ENCODE measurements at regions not wholly inside any gene's neighbourhood (a gene's known extent, or its start where the extent isn't known, plus 50 kb on each side); places are given as distances from the start of the nearest gene placed in this dataset.

DNA sequence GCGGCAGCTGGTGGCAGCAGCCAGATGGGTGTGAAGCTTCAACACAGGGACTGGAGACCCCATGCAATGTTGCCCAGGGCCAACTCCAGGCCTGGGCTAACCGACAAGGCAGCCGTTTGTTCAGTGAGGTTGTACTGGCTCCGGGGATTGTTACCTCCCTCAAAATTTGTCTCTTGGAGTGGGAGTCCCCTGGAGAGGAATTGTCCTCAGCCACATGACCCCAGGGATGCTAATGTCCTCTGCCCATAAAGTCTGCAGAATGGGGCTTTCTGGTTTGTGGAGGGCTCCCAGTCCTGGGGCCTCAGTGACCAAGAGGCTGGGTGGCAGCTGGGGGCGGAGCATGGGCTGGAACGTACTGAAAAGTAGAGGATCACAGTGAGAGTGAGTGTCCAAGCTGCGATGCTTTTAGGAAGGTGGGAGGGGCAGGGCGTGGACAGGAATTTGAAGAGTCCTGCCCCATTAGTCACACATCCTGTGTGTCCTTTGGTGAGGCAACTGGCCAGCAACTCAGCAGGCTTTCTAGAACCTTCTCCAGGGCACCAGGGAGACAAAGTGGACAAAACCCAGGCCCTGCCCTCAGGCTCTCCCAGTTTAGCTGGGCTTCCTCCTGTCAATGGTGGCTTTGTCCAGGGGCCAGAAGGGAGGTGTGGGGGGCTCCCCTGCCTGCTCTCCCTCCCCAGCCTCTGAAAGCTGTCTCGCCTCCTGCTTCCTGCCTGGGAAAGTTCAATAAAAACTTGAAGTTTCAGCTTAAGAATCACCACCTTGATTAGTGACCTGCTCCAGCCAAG lies 114.0 kb downstream of the NSG2 start (continued):
- no peak for TF ChIP-seq TCF7L2 (IDR thresholded peaks at IDR 0.05; ENCODE audit: borderline replicate concordance, extremely low read depth, insufficient read depth, insufficient read length)
- TF ChIP-seq, protein P1, sequence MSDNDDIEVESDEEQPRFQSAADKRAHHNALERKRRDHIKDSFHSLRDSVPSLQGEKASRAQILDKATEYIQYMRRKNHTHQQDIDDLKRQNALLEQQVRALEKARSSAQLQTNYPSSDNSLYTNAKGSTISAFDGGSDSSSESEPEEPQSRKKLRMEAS (IDR thresholded peaks at IDR 0.05), result peak; percentile 74
- peak; percentile 82 for TF ChIP-seq CBX3 (IDR thresholded peaks at IDR 0.05; ENCODE audit: low read depth)

DNA sequence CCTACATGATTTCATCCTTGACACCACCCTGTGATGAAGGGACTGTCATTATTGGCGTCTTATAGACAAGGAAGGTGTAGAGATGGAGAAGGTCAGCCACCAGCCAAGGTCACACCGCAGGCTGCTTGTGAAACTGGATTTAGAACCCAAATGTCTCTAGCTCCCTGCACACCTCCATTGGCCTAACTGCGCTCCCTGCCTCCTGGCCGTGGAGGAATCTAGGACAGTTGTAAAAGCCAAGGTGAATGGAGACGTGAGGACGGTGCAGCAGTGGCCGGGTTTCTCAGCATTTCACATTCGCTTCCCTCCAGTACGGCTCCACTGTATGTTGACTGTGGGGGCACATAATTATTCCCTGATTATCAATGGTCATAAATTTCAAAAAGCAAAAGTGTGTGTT lies 119.9 kb downstream of the NSG2 start:
- CTCF ChIA-PET, result no interaction called here
- intact Hi-C loops (cut with micrococcal nuclease), result no loop called here
- no TSS peak for BruUV-seq (replicated peaks)
- TF ChIP-seq SP1 (IDR thresholded peaks at IDR 0.05; ENCODE audit: low read depth), result no peak
- TF ChIP-seq, protein P2, sequence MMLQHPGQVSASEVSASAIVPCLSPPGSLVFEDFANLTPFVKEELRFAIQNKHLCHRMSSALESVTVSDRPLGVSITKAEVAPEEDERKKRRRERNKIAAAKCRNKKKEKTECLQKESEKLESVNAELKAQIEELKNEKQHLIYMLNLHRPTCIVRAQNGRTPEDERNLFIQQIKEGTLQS (IDR thresholded peaks at IDR 0.05), result no peak
- no peak for TF ChIP-seq POLR2AphosphoS5 (IDR thresholded peaks at IDR 0.05; ENCODE audit: low read depth, low read length)
- no peak for TF ChIP-seq FOSL1 (IDR thresholded peaks at IDR 0.05; ENCODE audit: low read depth)
- TF ChIP-seq, protein P3, sequence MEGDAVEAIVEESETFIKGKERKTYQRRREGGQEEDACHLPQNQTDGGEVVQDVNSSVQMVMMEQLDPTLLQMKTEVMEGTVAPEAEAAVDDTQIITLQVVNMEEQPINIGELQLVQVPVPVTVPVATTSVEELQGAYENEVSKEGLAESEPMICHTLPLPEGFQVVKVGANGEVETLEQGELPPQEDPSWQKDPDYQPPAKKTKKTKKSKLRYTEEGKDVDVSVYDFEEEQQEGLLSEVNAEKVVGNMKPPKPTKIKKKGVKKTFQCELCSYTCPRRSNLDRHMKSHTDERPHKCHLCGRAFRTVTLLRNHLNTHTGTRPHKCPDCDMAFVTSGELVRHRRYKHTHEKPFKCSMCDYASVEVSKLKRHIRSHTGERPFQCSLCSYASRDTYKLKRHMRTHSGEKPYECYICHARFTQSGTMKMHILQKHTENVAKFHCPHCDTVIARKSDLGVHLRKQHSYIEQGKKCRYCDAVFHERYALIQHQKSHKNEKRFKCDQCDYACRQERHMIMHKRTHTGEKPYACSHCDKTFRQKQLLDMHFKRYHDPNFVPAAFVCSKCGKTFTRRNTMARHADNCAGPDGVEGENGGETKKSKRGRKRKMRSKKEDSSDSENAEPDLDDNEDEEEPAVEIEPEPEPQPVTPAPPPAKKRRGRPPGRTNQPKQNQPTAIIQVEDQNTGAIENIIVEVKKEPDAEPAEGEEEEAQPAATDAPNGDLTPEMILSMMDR (IDR thresholded peaks at IDR 0.05 in 2 of 3, conservative IDR thresholded peaks at IDR 0.05 in 1 of 3; ENCODE audit: borderline replicate concordance in 1 of 3, insufficient read depth in 1 of 3, low read depth in 2 of 3, low read length in 2 of 3), result no peak
- no peak for TF ChIP-seq EZH2phosphoT487 (IDR thresholded peaks at IDR 0.05; ENCODE audit: borderline replicate concordance)
- TF ChIP-seq RAD21 (IDR thresholded peaks at IDR 0.05; ENCODE audit: low read depth), result no peak
- TF ChIP-seq, protein P4, sequence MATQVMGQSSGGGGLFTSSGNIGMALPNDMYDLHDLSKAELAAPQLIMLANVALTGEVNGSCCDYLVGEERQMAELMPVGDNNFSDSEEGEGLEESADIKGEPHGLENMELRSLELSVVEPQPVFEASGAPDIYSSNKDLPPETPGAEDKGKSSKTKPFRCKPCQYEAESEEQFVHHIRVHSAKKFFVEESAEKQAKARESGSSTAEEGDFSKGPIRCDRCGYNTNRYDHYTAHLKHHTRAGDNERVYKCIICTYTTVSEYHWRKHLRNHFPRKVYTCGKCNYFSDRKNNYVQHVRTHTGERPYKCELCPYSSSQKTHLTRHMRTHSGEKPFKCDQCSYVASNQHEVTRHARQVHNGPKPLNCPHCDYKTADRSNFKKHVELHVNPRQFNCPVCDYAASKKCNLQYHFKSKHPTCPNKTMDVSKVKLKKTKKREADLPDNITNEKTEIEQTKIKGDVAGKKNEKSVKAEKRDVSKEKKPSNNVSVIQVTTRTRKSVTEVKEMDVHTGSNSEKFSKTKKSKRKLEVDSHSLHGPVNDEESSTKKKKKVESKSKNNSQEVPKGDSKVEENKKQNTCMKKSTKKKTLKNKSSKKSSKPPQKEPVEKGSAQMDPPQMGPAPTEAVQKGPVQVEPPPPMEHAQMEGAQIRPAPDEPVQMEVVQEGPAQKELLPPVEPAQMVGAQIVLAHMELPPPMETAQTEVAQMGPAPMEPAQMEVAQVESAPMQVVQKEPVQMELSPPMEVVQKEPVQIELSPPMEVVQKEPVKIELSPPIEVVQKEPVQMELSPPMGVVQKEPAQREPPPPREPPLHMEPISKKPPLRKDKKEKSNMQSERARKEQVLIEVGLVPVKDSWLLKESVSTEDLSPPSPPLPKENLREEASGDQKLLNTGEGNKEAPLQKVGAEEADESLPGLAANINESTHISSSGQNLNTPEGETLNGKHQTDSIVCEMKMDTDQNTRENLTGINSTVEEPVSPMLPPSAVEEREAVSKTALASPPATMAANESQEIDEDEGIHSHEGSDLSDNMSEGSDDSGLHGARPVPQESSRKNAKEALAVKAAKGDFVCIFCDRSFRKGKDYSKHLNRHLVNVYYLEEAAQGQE (IDR thresholded peaks at IDR 0.05; ENCODE audit: low read depth), result no peak
- no peak for TF ChIP-seq EGR1 (IDR thresholded peaks at IDR 0.05; ENCODE audit: low read depth)
- TF ChIP-seq EZH2 (IDR thresholded peaks at IDR 0.05), result no peak
- TF ChIP-seq, protein P1 (IDR thresholded peaks at IDR 0.05), result no peak
- no peak for TF ChIP-seq SRF (IDR thresholded peaks at IDR 0.05; ENCODE audit: low read depth)
- no peak for TF ChIP-seq ZNF274 (IDR thresholded peaks at IDR 0.05; ENCODE audit: low read depth, low read length)
- no peak for TF ChIP-seq CEBPB (IDR thresholded peaks at IDR 0.05; ENCODE audit: low read depth)

More for the DNA sequence above, 119.9 kb downstream of the NSG2 start:
- DNase-seq (ENCODE audit: low read depth, low spot score) (no peak), ATAC-seq (no peak)
- no peaks in the 10 kb centered on the region for H3K9me3 ChIP-seq (ENCODE audit: control insufficient read depth in 1 of 2, insufficient read depth in 1 of 2, low read depth in 1 of 2, low read length in 2 of 2)
- H3K27me3 ChIP-seq (ENCODE audit: insufficient read depth, low read length), result no peaks in the 10 kb centered on the region
- H3K79me2 ChIP-seq (ENCODE audit: insufficient read depth, low read length), result no peaks in the 10 kb centered on the region
- no peak overlapping the region for H2AFZ ChIP-seq (ENCODE audit: low read depth, low read length, poor library complexity, severe bottlenecking)
- no peak overlapping the region for H3K4me3 ChIP-seq (replicated peaks in 1 of 2; ENCODE audit: low read depth in 1 of 2, low read length in 2 of 2)
- no peak overlapping the region for H3K9ac ChIP-seq (ENCODE audit: low read length)
- no peak overlapping the region for H3K4me2 ChIP-seq (ENCODE audit: low read length)
- ChIA-PET POLR2A (no interaction called here), RAD21 (ENCODE audit: low non-redundant PET in 1 of 2, low total read pairs in 2 of 2, uncharacterized antibody in 2 of 2, unreplicated experiment in 2 of 2) (no interaction called here)
- H3K4me1 ChIP-seq (ENCODE audit: control insufficient read depth in 1 of 2, insufficient read depth in 2 of 2, low read length in 2 of 2), result peaks cover 0 to 13% of the 10 kb centered on the region in 2 experiments; a peak in 2 of 4 replicates
- no peak overlapping the region for H3K27ac ChIP-seq (ENCODE audit: low read depth, low read length)
- H3K36me3 ChIP-seq (ENCODE audit: control insufficient read depth in 1 of 2, insufficient read depth in 2 of 2, low read length in 2 of 2), result no peaks in the 10 kb centered on the region
- no peaks in the 10 kb centered on the region for H4K20me1 ChIP-seq (ENCODE audit: insufficient read depth)
- no peaks in the 10 kb centered on the region for H3K9me2 ChIP-seq (ENCODE audit: insufficient read depth)

Data from HCT116 (cell line).